Vagina (tissue), 2 donors: ENCODE measurements at regions not wholly inside any gene's neighbourhood (a gene's known extent, or its start where the extent isn't known, plus 50 kb on each side); places are given as distances from the start of the nearest gene placed in this dataset.

Source experiments
- POLR2A ChIP-seq, 2 donors: fragments of 450-650 bp; IDR thresholded peaks; one replicate each; pipeline ENCODE4 v1.6.1; 2017; ENCODE audit warnings: antibody characterized with exemption in 2 of 2, mild to moderate bottlenecking in 2 of 2, moderate library complexity in 2 of 2
- POLR2AphosphoS5 ChIP-seq, 2 donors: sonication (generic); formaldehyde crosslinking; IDR thresholded peaks; one replicate each; pipeline ENCODE4 v1.9.0; 2017; ENCODE audit warnings: antibody characterized with exemption in 2 of 2, mild to moderate bottlenecking in 2 of 2, low read depth in 1 of 2; ENCODE audit not compliant: insufficient read depth in 1 of 2
- TF ChIP-seq, protein P1 (sequence below), 3 experiments: fragments of 450-650 bp in 2 of 3; fragments of 200-600 bp in 1 of 3; sonication (generic) in 1 of 3; IDR thresholded peaks; one replicate each; pipeline ENCODE4 v1.5.1; 2017 to 2019; ENCODE audit warnings: antibody characterized with exemption in 3 of 3, mild to moderate bottlenecking in 2 of 3, moderate library complexity in 2 of 3

DNA sequence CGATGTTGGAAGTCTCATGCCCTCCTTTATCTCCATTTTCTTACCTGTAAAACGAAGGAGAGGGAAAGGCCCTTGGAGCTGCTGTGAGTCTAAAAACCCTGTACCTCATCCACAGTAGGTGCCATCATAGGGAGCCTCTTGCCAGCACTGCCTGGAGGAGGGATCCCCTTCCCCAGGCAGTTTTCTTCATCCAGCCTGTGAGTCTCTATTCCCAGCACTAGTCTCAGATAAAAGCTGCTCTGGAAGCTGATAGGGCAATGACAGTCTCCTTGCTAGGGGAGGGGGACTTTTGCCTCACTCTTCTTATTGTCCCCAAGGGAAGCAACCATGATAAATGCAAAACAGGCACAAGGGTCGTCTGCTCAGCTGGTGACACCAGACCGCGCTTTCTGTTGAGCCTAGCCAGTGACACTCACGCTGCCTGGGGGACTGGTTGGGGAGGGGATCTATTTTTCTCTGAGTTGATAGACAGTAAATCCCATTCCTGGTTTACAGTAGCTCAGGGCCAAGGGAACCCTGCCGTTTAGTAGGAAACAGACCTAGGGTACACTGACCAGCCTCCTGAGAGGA is 139.5 kb upstream of the NABP1 start:
- TF ChIP-seq, protein P1, sequence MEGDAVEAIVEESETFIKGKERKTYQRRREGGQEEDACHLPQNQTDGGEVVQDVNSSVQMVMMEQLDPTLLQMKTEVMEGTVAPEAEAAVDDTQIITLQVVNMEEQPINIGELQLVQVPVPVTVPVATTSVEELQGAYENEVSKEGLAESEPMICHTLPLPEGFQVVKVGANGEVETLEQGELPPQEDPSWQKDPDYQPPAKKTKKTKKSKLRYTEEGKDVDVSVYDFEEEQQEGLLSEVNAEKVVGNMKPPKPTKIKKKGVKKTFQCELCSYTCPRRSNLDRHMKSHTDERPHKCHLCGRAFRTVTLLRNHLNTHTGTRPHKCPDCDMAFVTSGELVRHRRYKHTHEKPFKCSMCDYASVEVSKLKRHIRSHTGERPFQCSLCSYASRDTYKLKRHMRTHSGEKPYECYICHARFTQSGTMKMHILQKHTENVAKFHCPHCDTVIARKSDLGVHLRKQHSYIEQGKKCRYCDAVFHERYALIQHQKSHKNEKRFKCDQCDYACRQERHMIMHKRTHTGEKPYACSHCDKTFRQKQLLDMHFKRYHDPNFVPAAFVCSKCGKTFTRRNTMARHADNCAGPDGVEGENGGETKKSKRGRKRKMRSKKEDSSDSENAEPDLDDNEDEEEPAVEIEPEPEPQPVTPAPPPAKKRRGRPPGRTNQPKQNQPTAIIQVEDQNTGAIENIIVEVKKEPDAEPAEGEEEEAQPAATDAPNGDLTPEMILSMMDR (IDR thresholded peaks at IDR 0.05): no peak
- no peak for TF ChIP-seq POLR2AphosphoS5 (IDR thresholded peaks at IDR 0.05; ENCODE audit: insufficient read depth in 1 of 2, low read depth in 1 of 2)
- no peak for TF ChIP-seq POLR2A (IDR thresholded peaks at IDR 0.05)
